Loucy (cell line): ENCODE measurements at regions not wholly inside any gene's neighbourhood (a gene's known extent, or its start where the extent isn't known, plus 50 kb on each side); places are given as distances from the start of the nearest gene placed in this dataset.

ENCODE experiments used
- H2AFZ ChIP-seq: fragments of 200-600 bp; sonication (generic); 2 replicates; pipeline ENCODE4 v1.6.0; 2016; ENCODE audit warnings: antibody characterized with exemption, mild to moderate bottlenecking, low read length, moderate library complexity
- H3F3A ChIP-seq: fragments of 200-600 bp; 2 replicates; pipeline ENCODE4 v1.6.0; 2016; ENCODE audit warnings: antibody characterized with exemption, low read depth, mild to moderate bottlenecking
- H3K27me3 ChIP-seq: fragments of 200-600 bp; sonication (generic); 2 replicates; pipeline ENCODE4 v1.6.1; 2014; ENCODE audit warnings: low read length, mild to moderate bottlenecking; ENCODE audit not compliant: insufficient read depth, poor library complexity, severe bottlenecking
- H3K36me3 ChIP-seq: fragments of 200-600 bp; sonication (generic); 2 replicates; pipeline ENCODE4 v1.6.1; 2016; ENCODE audit warnings: low read length; ENCODE audit not compliant: insufficient read depth
- H3K4me1 ChIP-seq: fragments of 200-600 bp; sonication (generic); 2 replicates; pipeline ENCODE4 v1.5.1; 2014; ENCODE audit warnings: low read length, mild to moderate bottlenecking; ENCODE audit not compliant: insufficient read depth, poor library complexity, severe bottlenecking
- H3K4me2 ChIP-seq: fragments of 200-600 bp; sonication (generic); 2 replicates; pipeline ENCODE4 v1.6.0; 2014; ENCODE audit warnings: antibody characterized with exemption, low read length, low read depth, mild to moderate bottlenecking; ENCODE audit not compliant: poor library complexity, severe bottlenecking
- H3K4me3 ChIP-seq: fragments of 200-600 bp; sonication (generic); 2 replicates; pipeline ENCODE4 v1.5.1; 2014; ENCODE audit warnings: low read length, mild to moderate bottlenecking, mixed read lengths; ENCODE audit not compliant: poor library complexity, severe bottlenecking
- H3K79me2 ChIP-seq: fragments of 200-600 bp; sonication (generic); 2 replicates; pipeline ENCODE4 v1.6.1; 2014; ENCODE audit warnings: low read length; ENCODE audit not compliant: insufficient read depth
- H3K9ac ChIP-seq: fragments of 200-600 bp; sonication (generic); 2 replicates; pipeline ENCODE4 v1.6.0; 2014; ENCODE audit warnings: mild to moderate bottlenecking, low read depth, low read length, moderate library complexity; ENCODE audit not compliant: poor library complexity, severe bottlenecking
- H3K9me2 ChIP-seq: fragments of 200-600 bp; sonication (generic); replicated peaks from 2 replicates; pipeline ENCODE4 v1.6.1; 2016; ENCODE audit warnings: low read depth, low read length, mixed read lengths
- H3K9me3 ChIP-seq: fragments of 200-600 bp; sonication (generic); 2 replicates; pipeline ENCODE4 v1.6.1; 2014; ENCODE audit warnings: mild to moderate bottlenecking, antibody characterized with exemption, low read length, low read depth; ENCODE audit not compliant: insufficient read depth
- H4K20me1 ChIP-seq: fragments of 200-600 bp; sonication (generic); 2 replicates; pipeline ENCODE4 v1.6.0; 2014; ENCODE audit warnings: antibody characterized with exemption, low read length, mild to moderate bottlenecking; ENCODE audit not compliant: insufficient read depth, poor library complexity, severe bottlenecking
- EZH2phosphoT487 ChIP-seq: fragments of 200-600 bp; IDR thresholded peaks from 2 replicates; pipeline ENCODE4 v1.6.1; 2018; ENCODE audit warnings: antibody characterized with exemption, mild to moderate bottlenecking, moderate library complexity, borderline replicate concordance
- TF ChIP-seq, protein P1 (sequence below): fragments of 200-600 bp; sonication (generic); conservative IDR thresholded peaks from 2 replicates; pipeline ENCODE4 v1.5.1; 2014; ENCODE audit warnings: mild to moderate bottlenecking, antibody characterized with exemption, low read length

DNA sequence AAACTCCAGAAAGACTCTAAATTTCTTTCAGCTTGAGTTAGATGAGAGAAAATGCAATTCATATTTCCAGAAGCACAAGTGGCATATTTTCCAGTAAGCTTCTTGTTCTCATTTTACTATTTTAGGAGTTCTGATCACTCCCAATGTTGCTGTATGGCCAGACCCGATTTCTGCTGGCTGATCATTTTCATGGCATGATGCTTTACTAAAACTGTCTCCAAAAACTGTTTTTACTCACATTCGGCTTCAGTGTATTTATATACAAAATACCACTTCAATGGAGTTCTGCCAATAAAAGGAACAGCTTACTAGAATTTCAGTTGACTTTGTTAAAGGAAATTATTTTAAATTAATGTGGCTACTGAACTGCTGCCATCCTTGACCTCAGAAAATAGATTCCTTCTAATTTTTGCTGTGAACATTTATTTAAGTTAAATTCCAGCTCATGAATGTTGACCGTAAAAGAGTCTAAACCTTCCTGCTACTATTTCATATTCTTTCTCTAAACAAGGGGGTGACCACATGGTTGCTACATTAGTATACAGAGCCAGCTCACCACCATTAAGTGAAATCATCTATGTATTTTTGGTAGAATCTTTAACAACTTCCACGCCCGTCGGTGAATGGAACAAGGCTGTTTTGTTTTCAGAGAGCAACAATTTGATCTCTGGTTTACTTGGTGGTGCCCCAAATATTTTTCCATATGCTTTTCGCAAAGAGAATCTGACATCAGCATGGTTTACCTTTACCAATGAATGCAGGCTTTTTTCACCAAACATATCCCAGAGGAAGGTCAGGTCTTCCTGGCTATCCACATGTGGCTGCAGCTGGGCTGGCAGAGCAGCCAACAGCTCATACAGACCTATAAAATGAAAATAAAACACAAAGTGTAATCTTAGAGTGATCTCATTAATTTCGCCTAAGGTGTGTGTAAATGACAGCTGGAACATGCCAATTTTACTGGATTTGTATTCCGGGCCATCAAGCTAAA, 101.2 kb downstream of the MPP7 start:
- no peaks in the 10 kb centered on the region for H3K9me3 ChIP-seq
- no peak overlapping the region for H2AFZ ChIP-seq
- H4K20me1 ChIP-seq = no peaks in the 10 kb centered on the region
- no peaks in the 10 kb centered on the region for H3K9me2 ChIP-seq
- no peak overlapping the region for H3K9ac ChIP-seq
- no peak for TF ChIP-seq EZH2phosphoT487
- TF ChIP-seq, protein P1, sequence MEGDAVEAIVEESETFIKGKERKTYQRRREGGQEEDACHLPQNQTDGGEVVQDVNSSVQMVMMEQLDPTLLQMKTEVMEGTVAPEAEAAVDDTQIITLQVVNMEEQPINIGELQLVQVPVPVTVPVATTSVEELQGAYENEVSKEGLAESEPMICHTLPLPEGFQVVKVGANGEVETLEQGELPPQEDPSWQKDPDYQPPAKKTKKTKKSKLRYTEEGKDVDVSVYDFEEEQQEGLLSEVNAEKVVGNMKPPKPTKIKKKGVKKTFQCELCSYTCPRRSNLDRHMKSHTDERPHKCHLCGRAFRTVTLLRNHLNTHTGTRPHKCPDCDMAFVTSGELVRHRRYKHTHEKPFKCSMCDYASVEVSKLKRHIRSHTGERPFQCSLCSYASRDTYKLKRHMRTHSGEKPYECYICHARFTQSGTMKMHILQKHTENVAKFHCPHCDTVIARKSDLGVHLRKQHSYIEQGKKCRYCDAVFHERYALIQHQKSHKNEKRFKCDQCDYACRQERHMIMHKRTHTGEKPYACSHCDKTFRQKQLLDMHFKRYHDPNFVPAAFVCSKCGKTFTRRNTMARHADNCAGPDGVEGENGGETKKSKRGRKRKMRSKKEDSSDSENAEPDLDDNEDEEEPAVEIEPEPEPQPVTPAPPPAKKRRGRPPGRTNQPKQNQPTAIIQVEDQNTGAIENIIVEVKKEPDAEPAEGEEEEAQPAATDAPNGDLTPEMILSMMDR = no peak
- H3K4me3 ChIP-seq = no peak overlapping the region
- H3K27me3 ChIP-seq = no peaks in the 10 kb centered on the region
- H3K4me1 ChIP-seq = no peaks in the 10 kb centered on the region
- H3K4me2 ChIP-seq = no peak overlapping the region
- no peaks in the 10 kb centered on the region for H3K36me3 ChIP-seq
- no peaks in the 10 kb centered on the region for H3F3A ChIP-seq
- H3K79me2 ChIP-seq = no peaks in the 10 kb centered on the region

DNA sequence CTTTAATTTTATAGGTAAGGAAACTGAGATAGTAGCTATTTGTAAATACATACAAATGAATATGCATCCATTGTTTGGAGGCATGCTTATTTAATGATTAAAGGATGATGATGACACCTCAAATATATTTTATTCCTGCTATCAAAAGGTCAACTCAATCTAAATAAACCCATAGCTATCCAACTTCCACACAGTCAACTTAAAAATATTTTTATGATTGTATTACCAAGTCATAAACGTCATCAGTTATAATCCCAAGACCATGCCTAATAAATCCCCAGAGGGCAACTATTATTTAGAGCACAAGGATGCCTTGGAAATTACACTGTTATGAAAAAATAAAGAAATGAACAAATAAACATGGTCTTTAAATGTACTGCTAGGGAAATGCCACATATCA, 102.1 kb downstream of the MPP7 start:
- no peaks in the 10 kb centered on the region for H3K36me3 ChIP-seq
- H3K9me3 ChIP-seq = no peaks in the 10 kb centered on the region
- no peaks in the 10 kb centered on the region for H3K4me1 ChIP-seq
- H4K20me1 ChIP-seq = no peaks in the 10 kb centered on the region
- H2AFZ ChIP-seq = no peak overlapping the region
- no peak overlapping the region for H3K4me3 ChIP-seq
- H3K79me2 ChIP-seq = no peaks in the 10 kb centered on the region
- H3K9ac ChIP-seq = no peak overlapping the region
- TF ChIP-seq, protein P1 = no peak
- no peak for TF ChIP-seq EZH2phosphoT487
- H3F3A ChIP-seq = no peaks in the 10 kb centered on the region
- H3K4me2 ChIP-seq = no peak overlapping the region
- H3K27me3 ChIP-seq = no peaks in the 10 kb centered on the region
- H3K9me2 ChIP-seq = no peaks in the 10 kb centered on the region

DNA sequence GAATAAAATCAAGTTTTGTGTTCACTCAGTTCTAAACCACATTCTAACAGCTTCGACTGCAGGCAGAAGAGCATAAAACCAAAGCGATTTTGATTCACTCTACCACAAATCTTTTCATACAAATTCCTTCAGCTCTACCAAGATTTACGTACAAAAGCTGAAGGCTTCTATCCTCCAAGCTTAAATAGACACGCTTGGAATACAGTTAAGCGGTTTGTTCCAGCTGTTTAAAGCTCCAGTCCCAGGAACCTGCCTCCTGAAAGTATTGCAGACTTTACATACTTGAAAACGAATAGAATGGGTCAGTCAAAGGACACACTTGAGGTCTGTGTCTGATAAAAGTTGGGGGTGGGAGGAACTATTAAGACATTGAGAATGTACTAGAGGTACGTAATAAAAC, 102.9 kb downstream of the MPP7 start:
- Histone ChIP-seq H3K9me2 (no peaks in the 10 kb centered on the region), H3K4me1 (no peaks in the 10 kb centered on the region), H3K36me3 (no peaks in the 10 kb centered on the region), H3K79me2 (no peaks in the 10 kb centered on the region), H3K4me2 (no peak overlapping the region), H3K27me3 (no peaks in the 10 kb centered on the region), H3K4me3 (no peak overlapping the region), H3K9me3 (no peaks in the 10 kb centered on the region), H2AFZ (no peak overlapping the region), H3F3A (no peaks in the 10 kb centered on the region), H4K20me1 (no peaks in the 10 kb centered on the region), H3K9ac (no peak overlapping the region)
- TF ChIP-seq EZH2phosphoT487 = no peak
- TF ChIP-seq, protein P1 = no peak
